ENCODE measurements at regions not wholly inside any gene's neighbourhood (a gene's known extent, or its start where the extent isn't known, plus 50 kb on each side); places are given as distances from the start of the nearest gene placed in this dataset.

DNA sequence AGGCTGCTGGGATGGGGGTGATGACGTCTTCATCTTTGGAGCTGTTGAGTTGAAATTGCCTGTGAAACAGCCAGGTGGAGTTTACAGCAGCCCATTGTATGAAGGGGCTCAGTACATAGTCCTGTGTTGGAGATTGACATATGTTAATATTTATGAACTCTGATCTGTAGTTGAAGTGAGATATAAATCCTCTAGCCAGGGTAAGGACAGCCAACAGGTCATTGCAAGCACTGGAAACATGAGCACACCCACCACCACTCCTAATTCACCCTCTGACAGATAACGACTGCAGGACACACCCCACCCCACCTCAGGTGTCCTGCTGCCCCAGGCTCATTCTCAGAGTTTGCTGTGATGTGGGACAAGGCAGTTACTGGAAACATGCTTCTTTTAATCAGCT, 112.4 kb upstream of the TRIB2 start:
- H3K9me3 ChIP-seq (ENCODE audit: control insufficient read depth, low read length) = no peaks in the 10 kb centered on the region
- no peak overlapping the region for H3K27ac Mint-ChIP-seq
- H3K4me1 Mint-ChIP-seq = peaks cover 22% of the 10 kb centered on the region
- H3K4me1 ChIP-seq (ENCODE audit: control insufficient read depth, insufficient read depth, low read length) = no peaks in the 10 kb centered on the region
- WGBS, 2 experiments (ENCODE audit: insufficient coverage in 1 of 2, insufficient read length in 1 of 2) = 87 to 100% methylated on average over 1 to 2 of the region's 2 CpGs
- no peaks in the 10 kb centered on the region for H3K27me3 ChIP-seq (ENCODE audit: control insufficient read depth, insufficient read depth, low read length, poor library complexity, severe bottlenecking)
- H3K27me3 Mint-ChIP-seq (ENCODE audit: insufficient read depth) = no peaks in the 10 kb centered on the region
- no peak overlapping the region for H3K9ac ChIP-seq (ENCODE audit: extremely low read depth, low read length, poor library complexity, severe bottlenecking)
- DNase-seq = no peak
- H3K27ac ChIP-seq (ENCODE audit: low read depth, low read length) = no peak overlapping the region
- no peaks in the 10 kb centered on the region for H3K36me3 Mint-ChIP-seq (ENCODE audit: low read depth)
- H3K36me3 ChIP-seq (ENCODE audit: control insufficient read depth, insufficient read depth, low read length) = no peaks in the 10 kb centered on the region
- no peaks in the 10 kb centered on the region for H3K9me3 Mint-ChIP-seq
- TF ChIP-seq, protein P1, sequence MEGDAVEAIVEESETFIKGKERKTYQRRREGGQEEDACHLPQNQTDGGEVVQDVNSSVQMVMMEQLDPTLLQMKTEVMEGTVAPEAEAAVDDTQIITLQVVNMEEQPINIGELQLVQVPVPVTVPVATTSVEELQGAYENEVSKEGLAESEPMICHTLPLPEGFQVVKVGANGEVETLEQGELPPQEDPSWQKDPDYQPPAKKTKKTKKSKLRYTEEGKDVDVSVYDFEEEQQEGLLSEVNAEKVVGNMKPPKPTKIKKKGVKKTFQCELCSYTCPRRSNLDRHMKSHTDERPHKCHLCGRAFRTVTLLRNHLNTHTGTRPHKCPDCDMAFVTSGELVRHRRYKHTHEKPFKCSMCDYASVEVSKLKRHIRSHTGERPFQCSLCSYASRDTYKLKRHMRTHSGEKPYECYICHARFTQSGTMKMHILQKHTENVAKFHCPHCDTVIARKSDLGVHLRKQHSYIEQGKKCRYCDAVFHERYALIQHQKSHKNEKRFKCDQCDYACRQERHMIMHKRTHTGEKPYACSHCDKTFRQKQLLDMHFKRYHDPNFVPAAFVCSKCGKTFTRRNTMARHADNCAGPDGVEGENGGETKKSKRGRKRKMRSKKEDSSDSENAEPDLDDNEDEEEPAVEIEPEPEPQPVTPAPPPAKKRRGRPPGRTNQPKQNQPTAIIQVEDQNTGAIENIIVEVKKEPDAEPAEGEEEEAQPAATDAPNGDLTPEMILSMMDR (conservative IDR thresholded peaks at IDR 0.05) = no peak
- no peak overlapping the region for H3K4me3 Mint-ChIP-seq
- no peak overlapping the region for H3K4me3 ChIP-seq (ENCODE audit: low read length)

DNA sequence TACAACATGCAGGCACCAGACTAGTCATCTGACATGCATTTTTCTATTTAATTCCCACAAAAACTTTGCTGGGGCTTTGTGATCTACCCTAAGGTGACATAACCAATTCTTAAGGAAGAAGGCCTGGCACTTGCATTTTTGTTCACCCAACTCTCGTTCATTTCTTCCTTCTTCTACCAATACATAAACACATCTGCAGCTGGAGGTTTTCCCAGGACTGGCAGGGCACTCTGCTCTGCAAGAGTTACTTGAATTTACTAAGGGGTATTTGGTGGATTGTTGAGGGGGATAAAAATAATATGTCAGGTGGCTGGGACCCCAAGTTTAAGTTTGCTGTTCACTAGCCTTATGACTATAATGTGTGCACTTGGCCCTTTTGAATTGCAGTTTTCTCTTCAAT, 111.4 kb upstream of the TRIB2 start:
- Mint-ChIP-seq H3K36me3 (ENCODE audit: low read depth) (no peaks in the 10 kb centered on the region), H3K27ac (no peak overlapping the region), H3K4me1 (peaks cover 22% of the 10 kb centered on the region), H3K4me3 (no peak overlapping the region), H3K27me3 (ENCODE audit: insufficient read depth) (no peaks in the 10 kb centered on the region), H3K9me3 (no peaks in the 10 kb centered on the region)
- Histone ChIP-seq H3K4me1 (ENCODE audit: control insufficient read depth, insufficient read depth, low read length) (no peaks in the 10 kb centered on the region), H3K27ac (ENCODE audit: low read depth, low read length) (no peak overlapping the region), H3K9me3 (ENCODE audit: control insufficient read depth, low read length) (no peaks in the 10 kb centered on the region), H3K27me3 (ENCODE audit: control insufficient read depth, insufficient read depth, low read length, poor library complexity, severe bottlenecking) (no peaks in the 10 kb centered on the region), H3K9ac (ENCODE audit: extremely low read depth, low read length, poor library complexity, severe bottlenecking) (no peak overlapping the region), H3K4me3 (ENCODE audit: low read length) (no peak overlapping the region), H3K36me3 (ENCODE audit: control insufficient read depth, insufficient read depth, low read length) (no peaks in the 10 kb centered on the region)
- 100% methylated on average over 1 of the region's 1 CpG; no CpG with 5 or more reads in 1 of the 2 experiments for WGBS, 2 experiments (ENCODE audit: insufficient coverage in 1 of 2, insufficient read length in 1 of 2)
- TF ChIP-seq, protein P1 (conservative IDR thresholded peaks at IDR 0.05) = no peak
- DNase-seq = no peak

DNA sequence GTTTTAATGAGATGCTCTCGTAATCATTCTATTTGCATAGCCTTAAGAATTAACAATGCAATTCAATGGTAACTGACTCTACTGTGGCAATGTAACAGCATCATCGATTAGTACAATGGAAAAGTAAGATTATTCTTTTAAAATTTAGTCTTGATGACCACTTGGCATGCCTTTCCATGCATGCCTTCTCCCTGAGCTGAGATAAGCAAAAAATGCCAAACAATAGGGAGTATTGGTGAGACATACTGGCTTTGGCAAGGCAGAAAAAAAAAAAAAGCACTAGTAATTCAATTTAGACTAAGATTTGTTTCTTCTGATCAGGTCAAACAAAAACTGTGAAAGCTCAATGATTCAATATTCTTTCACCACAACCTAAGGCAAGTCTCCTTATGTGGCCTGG, 110.8 kb upstream of the TRIB2 start:
- TF ChIP-seq, protein P1 (conservative IDR thresholded peaks at IDR 0.05) = no peak
- H3K27ac Mint-ChIP-seq = no peak overlapping the region
- H3K27me3 ChIP-seq (ENCODE audit: control insufficient read depth, insufficient read depth, low read length, poor library complexity, severe bottlenecking) = no peaks in the 10 kb centered on the region

More for the DNA sequence above, 110.8 kb upstream of the TRIB2 start:
- WGBS, 2 experiments (ENCODE audit: insufficient coverage in 1 of 2, insufficient read length in 1 of 2) = 89 to 90% methylated on average over 2 of the region's 2 CpGs
- Histone ChIP-seq H3K4me1 (ENCODE audit: control insufficient read depth, insufficient read depth, low read length) (no peaks in the 10 kb centered on the region), H3K4me3 (ENCODE audit: low read length) (no peak overlapping the region), H3K27ac (ENCODE audit: low read depth, low read length) (no peak overlapping the region), H3K9ac (ENCODE audit: extremely low read depth, low read length, poor library complexity, severe bottlenecking) (no peak overlapping the region), H3K36me3 (ENCODE audit: control insufficient read depth, insufficient read depth, low read length) (no peaks in the 10 kb centered on the region), H3K9me3 (ENCODE audit: control insufficient read depth, low read length) (no peaks in the 10 kb centered on the region)
- Mint-ChIP-seq H3K4me3 (no peak overlapping the region), H3K36me3 (ENCODE audit: low read depth) (no peaks in the 10 kb centered on the region), H3K9me3 (no peaks in the 10 kb centered on the region), H3K4me1 (peaks cover 22% of the 10 kb centered on the region), H3K27me3 (ENCODE audit: insufficient read depth) (no peaks in the 10 kb centered on the region)
- no peak for DNase-seq

Data from endodermal cell (in vitro differentiated cells).